ENCODE measurements at regions not wholly inside any gene's neighbourhood (a gene's known extent, or its start where the extent isn't known, plus 50 kb on each side); places are given as distances from the start of the nearest gene placed in this dataset.
"Not testable (repeated sequence)": the region's sequence is repeated elsewhere in the genome, so short reads cannot be mapped to it uniquely, and the experiment has no call there.

DNA sequence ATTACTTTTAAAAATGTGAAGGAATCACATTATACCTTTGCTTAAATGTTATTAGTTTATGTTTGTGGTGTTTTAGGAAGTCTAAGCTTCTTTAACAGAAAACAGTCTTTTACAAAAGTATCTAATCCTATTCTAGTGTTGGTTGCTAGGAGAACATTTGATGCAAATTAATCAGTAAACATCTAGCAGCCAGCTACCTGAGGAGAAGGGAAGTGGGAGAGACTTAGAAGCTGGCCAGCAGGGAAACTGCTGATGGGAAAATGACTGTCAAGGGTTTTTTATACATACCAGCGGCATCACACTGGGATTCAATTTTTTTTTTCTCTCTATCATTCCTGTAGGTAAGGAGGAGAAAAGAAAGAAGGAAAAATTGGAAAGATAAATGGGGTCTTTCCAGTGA is 686.0 kb upstream of the MMS22L start:
- no peak overlapping the region for H3K4me3 Mint-ChIP-seq
- H3K9me3 Mint-ChIP-seq (ENCODE audit: low read depth), result no peaks in the 10 kb centered on the region
- no peaks in the 10 kb centered on the region for H3K4me1 Mint-ChIP-seq (ENCODE audit: low read depth)
- H3K36me3 Mint-ChIP-seq, result no peaks in the 10 kb centered on the region
- no peak overlapping the region for H3K27ac Mint-ChIP-seq
- H3K27me3 Mint-ChIP-seq, result no peaks in the 10 kb centered on the region

DNA sequence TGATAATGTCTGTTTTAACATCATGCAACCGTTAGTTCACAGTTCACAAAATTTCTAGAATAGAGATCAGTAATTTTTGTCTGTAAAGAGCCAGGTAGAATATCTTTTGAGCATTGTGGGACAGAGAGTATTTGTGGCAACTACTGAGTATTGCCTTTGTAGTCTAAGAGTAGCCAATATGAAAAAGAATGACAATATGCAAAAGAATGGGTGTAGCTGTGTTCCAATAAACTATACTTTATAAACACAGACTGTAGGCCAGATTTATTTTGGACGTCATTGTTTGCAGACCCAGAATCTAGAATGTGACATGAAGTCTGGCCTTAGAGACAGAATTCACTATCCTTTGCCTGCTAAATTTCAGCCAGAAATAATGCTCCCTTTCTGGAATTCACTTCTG is 694.1 kb upstream of the MMS22L start:
- no peaks in the 10 kb centered on the region for H3K36me3 Mint-ChIP-seq
- peaks cover 4% of the 10 kb centered on the region for H3K9me3 Mint-ChIP-seq (ENCODE audit: low read depth)
- H3K27me3 Mint-ChIP-seq, result no peaks in the 10 kb centered on the region
- H3K27ac Mint-ChIP-seq, result no peak overlapping the region
- H3K4me3 Mint-ChIP-seq, result no peak overlapping the region
- H3K4me1 Mint-ChIP-seq (ENCODE audit: low read depth), result no peaks in the 10 kb centered on the region

DNA sequence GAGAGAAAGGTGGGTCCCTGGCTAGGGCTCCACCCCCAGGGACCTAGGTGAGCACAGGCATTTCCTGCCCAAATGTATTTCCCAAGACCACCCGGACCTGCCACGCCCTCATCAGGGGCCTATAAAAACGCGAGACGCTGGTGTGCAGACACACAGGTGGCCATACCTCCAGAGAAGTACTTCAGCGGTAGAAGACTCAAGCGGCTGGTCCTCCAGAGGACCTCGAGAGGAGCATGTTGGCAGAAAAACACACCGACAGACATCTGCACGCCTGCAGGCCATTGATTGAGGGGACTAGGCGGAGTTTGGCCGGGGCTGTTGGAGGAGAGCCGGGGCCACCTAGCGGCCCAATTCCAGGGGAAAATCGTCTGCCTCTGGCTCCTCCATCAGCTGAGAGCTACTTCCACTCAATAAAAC is 695.8 kb upstream of the MMS22L start:
- Mint-ChIP-seq H3K36me3 (no peaks in the 10 kb centered on the region), H3K4me3 (no peak overlapping the region), H3K27me3 (no peaks in the 10 kb centered on the region), H3K9me3 (ENCODE audit: low read depth) (peaks cover 7% of the 10 kb centered on the region), H3K27ac (no peak overlapping the region), H3K4me1 (ENCODE audit: low read depth) (no peaks in the 10 kb centered on the region)

DNA sequence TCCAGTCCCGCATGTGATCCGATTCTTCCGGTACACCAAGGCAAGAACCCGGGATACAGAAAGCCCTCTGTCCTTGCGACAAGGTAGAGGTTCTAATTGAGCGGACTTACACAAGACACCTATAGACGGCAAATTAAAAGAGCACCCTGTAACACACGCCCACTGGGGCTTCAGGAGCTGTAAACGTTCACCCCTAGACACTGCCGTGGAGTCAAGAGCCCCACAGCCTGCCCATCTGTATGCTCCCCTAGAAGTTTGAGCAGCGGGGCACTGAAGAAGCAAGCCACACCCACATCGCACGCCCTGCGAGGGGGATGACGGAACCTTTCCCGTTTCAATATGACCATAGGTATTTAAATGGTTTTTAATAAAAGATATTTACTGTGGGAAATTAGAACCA is 696.3 kb upstream of the MMS22L start:
- not testable (repeated sequence) for H3K4me3 Mint-ChIP-seq; H3K27ac Mint-ChIP-seq; H3K4me1 Mint-ChIP-seq (ENCODE audit: low read depth); H3K9me3 Mint-ChIP-seq (ENCODE audit: low read depth); H3K36me3 Mint-ChIP-seq; H3K27me3 Mint-ChIP-seq

DNA sequence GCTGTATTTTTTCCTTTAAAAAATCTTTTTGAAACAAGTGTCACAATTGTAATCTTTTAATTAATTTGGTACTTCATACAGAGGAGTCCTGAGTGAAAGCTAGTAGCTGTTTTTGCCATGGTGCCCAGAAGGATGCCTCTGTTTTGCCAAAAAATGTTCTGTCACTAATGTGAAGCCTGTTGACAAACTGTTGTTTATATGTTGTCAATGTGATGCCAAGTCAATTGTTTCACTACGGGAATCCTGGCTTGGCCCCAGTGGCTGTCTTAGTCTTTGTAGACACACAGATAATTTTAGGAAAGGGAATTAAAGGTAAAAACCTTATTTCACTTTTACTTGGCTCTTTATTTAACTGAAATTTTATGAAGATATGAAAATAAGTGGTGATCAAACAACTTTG is 706.4 kb upstream of the MMS22L start:
- H3K27me3 Mint-ChIP-seq, result no peaks in the 10 kb centered on the region

DNA sequence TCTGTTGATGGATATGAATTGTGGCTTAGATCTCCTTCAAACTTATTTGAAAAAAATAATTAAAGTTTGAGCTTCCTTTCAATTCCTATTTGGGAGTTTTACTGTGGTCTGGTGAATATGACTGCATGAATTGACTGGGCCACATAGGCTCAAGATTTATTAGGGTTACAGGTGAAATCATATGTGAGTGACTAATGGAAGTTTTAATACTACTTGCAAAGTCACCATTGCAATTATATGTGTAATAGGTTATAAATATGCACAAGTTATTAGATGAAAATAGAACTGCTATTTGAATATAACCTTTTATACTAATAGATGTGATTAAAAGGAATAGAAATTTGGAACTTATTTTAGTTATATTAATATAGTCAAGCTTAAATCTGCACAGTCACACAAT is 712.1 kb upstream of the MMS22L start:
- peaks cover 2% of the 10 kb centered on the region for H3K9me3 Mint-ChIP-seq (ENCODE audit: low read depth)
- H3K4me1 Mint-ChIP-seq (ENCODE audit: low read depth), result no peaks in the 10 kb centered on the region
- no peak overlapping the region for H3K4me3 Mint-ChIP-seq
- no peak overlapping the region for H3K27ac Mint-ChIP-seq
- H3K36me3 Mint-ChIP-seq, result no peaks in the 10 kb centered on the region
- H3K27me3 Mint-ChIP-seq, result no peaks in the 10 kb centered on the region

More for the DNA sequence above, 706.4 kb upstream of the MMS22L start:
- H3K27ac Mint-ChIP-seq, result no peak overlapping the region
- no peaks in the 10 kb centered on the region for H3K4me1 Mint-ChIP-seq (ENCODE audit: low read depth)
- no peak overlapping the region for H3K4me3 Mint-ChIP-seq
- H3K36me3 Mint-ChIP-seq, result no peaks in the 10 kb centered on the region
- peaks cover 7% of the 10 kb centered on the region for H3K9me3 Mint-ChIP-seq (ENCODE audit: low read depth)

DNA sequence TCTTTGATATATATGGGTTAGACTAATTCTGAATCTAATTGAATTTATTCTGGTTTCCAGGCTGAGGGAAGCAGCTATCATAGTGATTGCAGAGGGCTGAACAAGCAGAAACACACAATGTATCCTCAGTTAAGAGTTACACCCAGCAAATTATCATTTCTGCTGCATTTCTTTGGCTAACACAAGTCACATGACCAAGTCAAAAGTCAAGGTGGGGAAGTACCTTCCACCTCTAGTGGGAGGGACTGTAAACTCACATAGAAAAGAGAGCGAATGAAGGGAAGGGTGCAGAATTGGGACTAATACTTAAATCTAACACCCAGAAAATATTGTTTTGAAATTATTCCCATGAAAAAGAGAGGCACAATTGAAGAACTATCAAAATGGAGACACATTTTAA is 719.7 kb upstream of the MMS22L start:
- no peaks in the 10 kb centered on the region for H3K36me3 Mint-ChIP-seq
- no peaks in the 10 kb centered on the region for H3K4me1 Mint-ChIP-seq (ENCODE audit: low read depth)
- no peak overlapping the region for H3K27ac Mint-ChIP-seq
- H3K9me3 Mint-ChIP-seq (ENCODE audit: low read depth), result no peaks in the 10 kb centered on the region
- H3K27me3 Mint-ChIP-seq, result no peaks in the 10 kb centered on the region
- no peak overlapping the region for H3K4me3 Mint-ChIP-seq

DNA sequence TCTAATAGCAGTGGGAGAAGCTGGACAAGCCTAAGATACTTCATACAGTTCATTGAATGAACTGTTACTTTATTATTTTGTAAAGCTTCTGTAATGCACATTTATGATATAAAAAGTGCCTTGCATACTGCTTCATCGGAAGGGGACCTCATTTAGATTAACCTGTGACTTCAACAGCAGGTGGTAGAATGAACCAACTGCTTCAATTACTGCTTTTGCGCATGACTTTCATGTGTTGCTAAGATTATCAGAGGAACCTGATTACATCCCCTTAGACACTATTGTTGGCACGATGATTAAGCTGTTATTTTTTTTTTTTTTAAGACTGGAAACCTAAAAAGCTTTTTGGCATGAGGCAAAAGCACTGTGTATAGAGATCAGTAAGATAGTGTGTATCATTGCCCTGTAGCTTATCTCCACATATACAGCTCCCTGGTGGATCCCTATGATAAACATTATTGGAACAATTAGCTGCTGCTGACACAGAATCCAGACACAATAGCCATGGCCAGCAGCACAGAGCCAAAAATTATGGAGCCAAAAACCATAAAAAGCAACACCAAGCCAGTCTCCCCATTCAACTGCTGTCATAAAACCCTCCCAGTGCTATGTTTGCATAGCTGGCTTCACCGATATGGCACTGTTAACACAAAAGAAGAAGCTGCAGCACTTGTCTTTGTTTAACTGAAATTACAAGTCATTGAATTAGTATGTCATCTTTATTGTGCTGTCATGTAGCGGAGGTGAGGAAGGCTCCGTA is 731.6 kb upstream of the MMS22L start:
- Mint-ChIP-seq H3K4me1 (ENCODE audit: low read depth) (no peaks in the 10 kb centered on the region), H3K9me3 (ENCODE audit: low read depth) (peaks cover 3% of the 10 kb centered on the region), H3K4me3 (no peak overlapping the region), H3K27me3 (no peaks in the 10 kb centered on the region), H3K27ac (no peak overlapping the region), H3K36me3 (no peaks in the 10 kb centered on the region)

DNA sequence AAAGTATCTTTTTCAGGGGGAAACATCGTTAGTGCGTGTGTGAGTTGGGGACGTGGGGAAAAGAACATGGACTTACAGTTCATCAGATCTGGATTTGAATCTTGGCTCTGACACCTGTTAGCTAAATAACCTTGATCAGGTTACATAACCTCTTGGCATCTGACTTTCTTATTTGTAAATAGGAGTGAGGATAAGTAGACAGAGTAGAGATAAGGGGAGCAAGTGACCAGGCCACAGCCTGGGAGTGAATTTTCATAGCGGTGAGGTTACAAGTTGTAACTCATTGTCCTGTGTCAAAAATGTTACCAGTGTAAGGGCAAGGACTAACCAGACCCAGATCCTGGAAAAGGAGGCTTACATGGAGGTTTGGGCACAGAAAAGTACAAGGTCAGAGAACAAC is 733.5 kb upstream of the MMS22L start:
- Mint-ChIP-seq H3K27me3 (no peaks in the 10 kb centered on the region), H3K36me3 (no peaks in the 10 kb centered on the region), H3K4me3 (no peak overlapping the region), H3K4me1 (ENCODE audit: low read depth) (no peaks in the 10 kb centered on the region), H3K27ac (no peak overlapping the region), H3K9me3 (ENCODE audit: low read depth) (peaks cover 3% of the 10 kb centered on the region)

DNA sequence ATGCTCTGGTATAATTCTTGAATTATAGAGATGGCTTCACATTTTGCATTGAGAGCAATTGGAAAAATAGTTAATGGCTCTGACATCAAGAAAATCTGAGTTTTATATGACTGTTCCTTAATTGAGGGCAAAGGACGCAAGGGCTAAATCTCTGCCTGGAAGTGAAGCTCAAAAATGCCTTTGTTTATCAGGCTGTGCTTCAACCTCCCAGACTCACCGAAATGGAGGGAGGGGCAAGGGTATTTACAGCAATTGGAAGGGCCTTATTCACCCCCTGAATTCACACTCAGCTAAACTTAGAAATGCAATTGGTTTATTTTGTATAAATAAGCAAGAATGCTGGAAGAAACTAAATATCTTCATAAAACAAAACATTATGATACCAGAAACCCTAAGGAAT is 737.2 kb upstream of the MMS22L start:
- Mint-ChIP-seq H3K4me3 (no peak overlapping the region), H3K9me3 (ENCODE audit: low read depth) (peaks cover 3% of the 10 kb centered on the region), H3K27ac (no peak overlapping the region), H3K27me3 (no peaks in the 10 kb centered on the region), H3K4me1 (ENCODE audit: low read depth) (no peaks in the 10 kb centered on the region), H3K36me3 (no peaks in the 10 kb centered on the region)

DNA sequence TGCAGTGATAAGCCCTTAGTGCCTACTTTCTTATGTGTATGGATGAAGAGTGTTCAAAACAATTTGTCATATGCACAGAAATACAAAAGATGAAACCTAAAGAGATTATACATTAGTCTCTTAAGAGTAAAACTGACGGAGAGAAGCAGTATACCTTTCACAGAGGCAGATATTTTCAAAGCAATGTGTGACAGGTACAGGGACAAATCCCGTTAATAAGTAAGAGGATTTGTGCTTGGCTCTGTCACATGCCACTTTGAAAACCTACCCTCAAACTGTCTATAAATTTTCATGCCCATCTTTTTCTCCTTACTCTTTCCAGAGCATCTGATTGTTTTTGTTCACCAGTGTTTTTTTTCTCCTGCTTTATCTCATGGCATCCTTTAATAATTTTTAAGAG is 741.3 kb upstream of the MMS22L start:
- Mint-ChIP-seq H3K4me3 (no peak overlapping the region), H3K36me3 (no peaks in the 10 kb centered on the region), H3K27ac (no peak overlapping the region), H3K27me3 (no peaks in the 10 kb centered on the region), H3K9me3 (ENCODE audit: low read depth) (peaks cover under 1% of the 10 kb centered on the region), H3K4me1 (ENCODE audit: low read depth) (no peaks in the 10 kb centered on the region)

DNA sequence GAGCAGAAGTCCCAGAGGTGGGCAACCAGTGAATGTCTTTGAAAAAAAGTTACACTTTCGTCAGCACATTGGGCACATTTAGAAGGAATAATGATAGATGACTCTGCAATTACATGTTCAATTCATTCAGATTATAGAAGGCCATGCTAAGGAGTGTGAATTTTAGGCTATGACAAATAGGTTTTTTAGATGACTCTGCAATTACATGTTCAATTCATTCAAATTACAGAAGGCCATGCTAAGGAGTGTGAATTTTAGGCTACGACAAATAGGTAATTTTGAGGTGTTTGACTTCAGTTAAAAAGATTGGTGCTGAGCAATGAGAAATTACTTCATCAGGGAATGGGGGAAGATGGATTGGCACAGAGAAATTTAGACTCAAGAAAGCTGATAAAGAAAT is 744.9 kb upstream of the MMS22L start:
- Mint-ChIP-seq H3K4me1 (ENCODE audit: low read depth) (no peaks in the 10 kb centered on the region), H3K4me3 (no peak overlapping the region), H3K27ac (no peak overlapping the region), H3K27me3 (no peaks in the 10 kb centered on the region), H3K36me3 (no peaks in the 10 kb centered on the region), H3K9me3 (ENCODE audit: low read depth) (no peaks in the 10 kb centered on the region)

DNA sequence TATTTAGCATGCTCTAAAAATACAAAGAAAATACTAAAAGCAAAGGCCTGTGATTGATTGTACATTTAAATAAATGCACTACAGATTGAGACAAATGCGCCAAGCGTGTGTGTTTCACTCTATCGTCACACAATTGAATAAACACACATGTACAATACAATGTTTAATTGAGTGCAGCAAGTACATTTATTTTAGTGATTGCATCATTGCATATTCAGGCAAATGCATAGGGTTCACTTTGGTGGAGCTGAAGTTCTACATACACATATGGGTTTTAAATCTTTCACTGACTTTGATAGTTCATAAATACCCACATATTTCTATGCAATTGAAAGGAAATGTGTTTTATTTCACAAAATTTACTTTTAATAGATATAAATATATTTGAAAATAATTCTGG is 750.6 kb upstream of the MMS22L start:
- Mint-ChIP-seq H3K27me3 (no peaks in the 10 kb centered on the region), H3K9me3 (ENCODE audit: low read depth) (no peaks in the 10 kb centered on the region), H3K36me3 (no peaks in the 10 kb centered on the region), H3K4me1 (ENCODE audit: low read depth) (no peaks in the 10 kb centered on the region), H3K27ac (no peak overlapping the region), H3K4me3 (no peak overlapping the region)

DNA sequence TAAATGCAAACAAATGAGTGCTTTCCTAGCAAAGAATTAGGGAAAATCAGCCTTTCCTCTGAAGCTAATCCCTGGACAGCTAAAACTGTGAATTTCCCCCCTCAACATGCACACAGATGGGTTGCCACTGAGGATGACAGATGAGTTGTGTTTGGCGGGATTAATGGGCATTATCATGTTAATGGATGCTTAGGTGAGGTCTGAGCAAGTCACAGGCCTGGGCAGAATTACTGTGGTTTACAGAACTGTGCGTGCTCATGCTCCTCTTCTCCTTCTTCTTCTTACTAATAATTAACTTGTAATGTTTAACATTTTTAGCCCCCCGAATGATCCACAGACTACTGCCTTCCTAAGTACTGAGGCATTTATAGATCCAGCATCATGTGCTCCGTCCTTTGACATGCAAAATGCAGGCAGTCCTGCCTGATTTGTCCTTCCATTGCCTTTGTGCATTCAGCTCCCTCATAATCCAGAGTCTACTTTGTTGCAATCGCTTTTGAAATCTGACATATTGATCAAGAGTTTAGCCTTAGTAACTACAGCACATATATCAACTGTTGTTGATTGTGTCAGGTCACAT is 753.4 kb upstream of the MMS22L start:
- no peaks in the 10 kb centered on the region for H3K9me3 Mint-ChIP-seq (ENCODE audit: low read depth)
- no peaks in the 10 kb centered on the region for H3K36me3 Mint-ChIP-seq
- H3K4me3 Mint-ChIP-seq, result no peak overlapping the region
- no peaks in the 10 kb centered on the region for H3K27me3 Mint-ChIP-seq
- no peak overlapping the region for H3K27ac Mint-ChIP-seq
- no peaks in the 10 kb centered on the region for H3K4me1 Mint-ChIP-seq (ENCODE audit: low read depth)

DNA sequence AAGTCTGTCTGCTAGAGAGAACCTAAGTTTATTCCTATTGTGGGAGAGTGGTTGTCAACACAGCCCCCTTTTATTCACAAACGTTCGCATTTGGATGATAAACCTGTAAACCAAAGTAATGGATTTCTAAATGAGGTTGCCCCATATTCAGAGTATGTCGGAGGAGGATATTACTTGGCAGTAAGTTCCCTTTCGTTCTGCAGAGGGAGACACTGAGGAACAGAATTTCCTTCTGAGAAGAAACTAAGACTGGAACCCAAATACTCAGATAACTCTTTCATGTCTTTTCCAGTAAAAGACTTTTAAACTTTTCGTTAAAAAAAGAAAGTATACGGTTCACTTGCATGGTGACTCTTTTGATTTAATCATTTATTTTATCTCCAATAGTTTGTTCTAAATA is 754.6 kb upstream of the MMS22L start:
- no peaks in the 10 kb centered on the region for H3K36me3 Mint-ChIP-seq
- H3K4me1 Mint-ChIP-seq (ENCODE audit: low read depth), result no peaks in the 10 kb centered on the region
- no peaks in the 10 kb centered on the region for H3K9me3 Mint-ChIP-seq (ENCODE audit: low read depth)
- no peak overlapping the region for H3K27ac Mint-ChIP-seq
- no peak overlapping the region for H3K4me3 Mint-ChIP-seq
- no peaks in the 10 kb centered on the region for H3K27me3 Mint-ChIP-seq

DNA sequence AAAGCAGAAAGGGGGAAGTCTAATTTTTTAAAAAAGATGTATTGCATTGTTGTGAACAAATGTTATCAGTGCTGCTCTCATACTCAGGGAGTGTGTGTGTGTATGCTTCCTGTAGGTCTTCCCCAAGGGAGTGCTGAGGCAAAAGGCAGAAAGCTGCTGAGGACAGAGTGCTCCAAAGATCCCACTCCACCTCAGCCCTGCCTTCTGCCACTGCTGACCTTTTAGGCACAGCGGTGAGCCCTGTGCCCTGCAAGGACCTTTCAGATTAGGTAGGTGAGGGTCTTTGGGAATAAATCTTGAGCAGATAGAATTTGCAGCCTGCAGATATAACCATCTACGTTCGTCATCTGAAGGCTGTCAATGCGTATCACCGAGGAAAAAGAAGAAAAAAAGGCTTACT is 756.4 kb upstream of the MMS22L start:
- no peaks in the 10 kb centered on the region for H3K9me3 Mint-ChIP-seq (ENCODE audit: low read depth)
- H3K36me3 Mint-ChIP-seq, result no peaks in the 10 kb centered on the region
- no peak overlapping the region for H3K4me3 Mint-ChIP-seq
- no peak overlapping the region for H3K27ac Mint-ChIP-seq
- no peaks in the 10 kb centered on the region for H3K27me3 Mint-ChIP-seq
- no peaks in the 10 kb centered on the region for H3K4me1 Mint-ChIP-seq (ENCODE audit: low read depth)

Data from activated naive CD8-positive, alpha-beta T cell (primary cell).